ENCODE measurements at regions not wholly inside any gene's neighbourhood (a gene's known extent, or its start where the extent isn't known, plus 50 kb on each side); places are given as distances from the start of the nearest gene placed in this dataset.

DNA sequence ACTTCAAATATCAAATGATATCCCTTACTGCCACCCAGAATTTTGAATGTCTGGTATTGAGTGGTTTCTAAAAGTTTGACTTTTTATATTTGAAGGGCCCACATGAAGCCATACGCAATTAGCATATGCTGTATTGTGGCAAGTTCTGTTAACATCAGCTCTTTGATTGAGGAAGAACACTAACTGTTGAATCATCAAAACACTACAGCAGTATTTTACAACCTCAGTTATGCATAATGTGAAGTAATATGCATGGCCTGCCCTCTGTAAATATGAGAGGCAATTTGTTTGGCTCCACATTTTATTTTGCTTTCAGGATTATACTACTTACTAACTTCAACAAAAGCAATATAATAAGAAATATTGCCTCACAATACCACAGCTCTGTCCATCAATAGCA, 62.2 kb upstream of the DMD start:
- TF ChIP-seq, protein P1, sequence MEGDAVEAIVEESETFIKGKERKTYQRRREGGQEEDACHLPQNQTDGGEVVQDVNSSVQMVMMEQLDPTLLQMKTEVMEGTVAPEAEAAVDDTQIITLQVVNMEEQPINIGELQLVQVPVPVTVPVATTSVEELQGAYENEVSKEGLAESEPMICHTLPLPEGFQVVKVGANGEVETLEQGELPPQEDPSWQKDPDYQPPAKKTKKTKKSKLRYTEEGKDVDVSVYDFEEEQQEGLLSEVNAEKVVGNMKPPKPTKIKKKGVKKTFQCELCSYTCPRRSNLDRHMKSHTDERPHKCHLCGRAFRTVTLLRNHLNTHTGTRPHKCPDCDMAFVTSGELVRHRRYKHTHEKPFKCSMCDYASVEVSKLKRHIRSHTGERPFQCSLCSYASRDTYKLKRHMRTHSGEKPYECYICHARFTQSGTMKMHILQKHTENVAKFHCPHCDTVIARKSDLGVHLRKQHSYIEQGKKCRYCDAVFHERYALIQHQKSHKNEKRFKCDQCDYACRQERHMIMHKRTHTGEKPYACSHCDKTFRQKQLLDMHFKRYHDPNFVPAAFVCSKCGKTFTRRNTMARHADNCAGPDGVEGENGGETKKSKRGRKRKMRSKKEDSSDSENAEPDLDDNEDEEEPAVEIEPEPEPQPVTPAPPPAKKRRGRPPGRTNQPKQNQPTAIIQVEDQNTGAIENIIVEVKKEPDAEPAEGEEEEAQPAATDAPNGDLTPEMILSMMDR (conservative IDR thresholded peaks at IDR 0.05; ENCODE audit: low read depth, low read length): no peak
- TF ChIP-seq EZH2 (IDR thresholded peaks at IDR 0.05; ENCODE audit: low read length, unreplicated experiment): no peak
- TF ChIP-seq EZH2phosphoT487 (IDR thresholded peaks at IDR 0.05; ENCODE audit: borderline replicate concordance, low read length): no peak

All from PC-3 (cell line).